ENCODE measurements at regions not wholly inside any gene's neighbourhood (a gene's known extent, or its start where the extent isn't known, plus 50 kb on each side); places are given as distances from the start of the nearest gene placed in this dataset.

DNA sequence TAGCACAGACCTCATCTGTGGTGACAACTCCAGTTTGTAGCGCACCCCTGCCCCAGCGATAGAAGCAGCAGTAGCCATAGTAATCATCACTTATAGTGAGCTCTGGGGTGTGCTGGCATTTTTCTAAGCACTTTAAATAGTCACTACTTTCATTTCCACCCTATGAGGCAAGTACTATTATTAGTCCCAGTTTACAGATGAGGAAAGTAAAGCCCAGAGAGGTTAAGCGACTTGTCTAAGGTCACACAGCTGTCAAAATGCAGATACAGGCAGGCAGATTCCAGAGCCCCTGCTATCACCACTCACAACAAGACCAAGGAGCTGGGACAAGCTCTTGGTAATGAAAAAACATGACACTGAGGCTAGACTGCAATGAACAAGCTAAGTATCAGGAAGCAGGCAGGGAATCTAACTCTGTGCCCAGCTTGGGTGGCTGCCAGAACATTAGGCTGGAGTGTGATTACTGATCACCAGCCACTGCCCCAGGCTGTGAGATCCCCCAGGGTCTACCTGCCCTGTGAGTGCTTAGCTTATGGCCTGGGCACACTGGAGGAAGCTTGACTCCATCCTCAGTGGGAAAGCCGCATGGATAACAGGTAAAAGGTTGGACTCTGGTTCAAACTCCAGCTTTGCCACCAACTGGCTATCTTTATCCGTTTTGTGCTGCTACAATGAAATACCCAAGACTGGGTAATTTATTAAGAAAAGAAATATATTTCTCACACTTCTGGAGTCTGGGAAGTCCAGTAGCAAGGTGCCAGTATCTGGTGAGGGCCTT lies 561.1 kb downstream of the MN1 start:
- H3K9me3 Mint-ChIP-seq, result no peaks in the 10 kb centered on the region
- ATAC-seq (no peak), DNase-seq (no peak)
- H3K36me3 Mint-ChIP-seq, result no peaks in the 10 kb centered on the region
- peaks cover 2 to 40% (median 16%) of the 10 kb centered on the region in 5 donors for H3K27me3 Mint-ChIP-seq
- POLR2A ChIA-PET, result no interaction called here
- H3K4me3 Mint-ChIP-seq, result no peak overlapping the region
- H3K27ac Mint-ChIP-seq, result no peak overlapping the region
- no peaks in the 10 kb centered on the region for H3K4me1 Mint-ChIP-seq

DNA sequence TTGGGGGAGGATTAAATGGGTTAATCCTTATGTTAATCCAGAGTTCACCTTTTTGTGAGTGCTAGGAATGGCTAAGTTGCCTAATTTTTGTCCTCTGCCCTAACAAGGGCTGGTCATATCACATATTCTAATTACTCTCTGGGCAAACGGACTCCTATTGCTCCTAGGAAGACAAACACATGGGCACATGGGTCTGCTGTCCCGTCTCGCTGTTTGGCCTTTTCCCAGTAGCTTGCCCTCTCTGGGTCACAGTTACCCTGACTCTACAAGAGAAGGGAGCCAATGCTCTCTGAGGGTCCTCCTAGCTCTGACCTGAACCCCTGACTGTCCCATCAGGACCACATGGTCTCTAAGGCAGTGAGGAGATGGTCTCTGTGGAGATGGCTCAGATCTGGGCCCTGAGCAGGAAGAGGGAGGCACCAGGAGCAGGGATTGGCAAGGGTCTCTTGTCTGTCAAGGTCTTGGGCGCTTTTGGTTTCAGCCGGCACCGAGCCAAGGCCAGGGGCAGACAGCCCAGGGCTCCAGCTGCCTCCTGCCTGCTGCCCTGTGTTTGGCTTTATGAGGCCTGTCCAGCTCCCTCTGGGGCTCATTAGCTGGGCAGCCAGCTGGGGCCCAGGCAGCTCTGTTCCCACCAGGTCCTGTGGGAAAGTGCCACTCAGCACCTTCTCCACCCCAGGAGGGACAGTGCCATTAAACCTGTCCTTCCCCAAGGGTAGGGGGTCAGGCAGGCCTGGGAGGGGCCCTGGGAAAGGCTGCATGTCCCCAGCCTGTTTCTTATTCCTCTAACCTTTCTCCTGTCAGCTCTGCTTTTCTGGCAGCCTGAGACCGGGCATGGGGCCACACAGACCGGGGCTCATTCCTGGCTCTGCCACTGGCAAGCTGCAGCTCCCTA lies 559.9 kb downstream of the MN1 start:
- peaks cover 3 to 5% (median 4%) of the 10 kb centered on the region in 4 donors for H3K4me1 Mint-ChIP-seq
- ATAC-seq, result no peak
- H3K36me3 Mint-ChIP-seq, result no peaks in the 10 kb centered on the region
- H3K4me3 Mint-ChIP-seq, result no peak overlapping the region
- H3K27me3 Mint-ChIP-seq, result peaks cover 2 to 31% (median 16%) of the 10 kb centered on the region in 5 donors
- no peak for DNase-seq
- no peak overlapping the region for H3K27ac Mint-ChIP-seq
- POLR2A ChIA-PET, result no interaction called here
- no peaks in the 10 kb centered on the region for H3K9me3 Mint-ChIP-seq

DNA sequence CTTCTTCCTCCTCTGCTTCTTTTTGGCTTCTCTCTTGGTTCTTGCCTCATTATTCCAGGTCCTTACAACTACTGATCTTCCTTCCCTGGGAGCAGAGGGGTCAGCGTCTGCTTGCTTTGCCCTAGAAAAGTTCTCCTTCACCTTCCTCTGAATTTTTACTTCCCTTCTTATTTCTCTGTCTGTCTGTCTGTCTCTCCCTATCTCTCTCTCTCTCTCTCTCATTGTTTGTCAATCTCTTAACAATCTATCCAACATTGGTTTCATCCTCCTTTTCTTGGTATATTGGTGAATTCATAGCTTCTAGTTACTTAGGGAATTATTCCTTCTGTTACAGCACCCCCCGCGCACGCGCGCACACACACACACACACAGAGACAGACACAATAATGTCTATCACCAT lies 559.1 kb downstream of the MN1 start:
- Mint-ChIP-seq H3K4me1 (peaks cover 8 to 13% (median 11%) of the 10 kb centered on the region in 4 donors), H3K27ac (no peak overlapping the region), H3K36me3 (no peaks in the 10 kb centered on the region), H3K9me3 (no peaks in the 10 kb centered on the region), H3K4me3 (no peak overlapping the region), H3K27me3 (peaks cover 2 to 31% (median 16%) of the 10 kb centered on the region in 5 donors)
- ATAC-seq, result no peak
- no peak for DNase-seq
- POLR2A ChIA-PET, result no interaction called here

DNA sequence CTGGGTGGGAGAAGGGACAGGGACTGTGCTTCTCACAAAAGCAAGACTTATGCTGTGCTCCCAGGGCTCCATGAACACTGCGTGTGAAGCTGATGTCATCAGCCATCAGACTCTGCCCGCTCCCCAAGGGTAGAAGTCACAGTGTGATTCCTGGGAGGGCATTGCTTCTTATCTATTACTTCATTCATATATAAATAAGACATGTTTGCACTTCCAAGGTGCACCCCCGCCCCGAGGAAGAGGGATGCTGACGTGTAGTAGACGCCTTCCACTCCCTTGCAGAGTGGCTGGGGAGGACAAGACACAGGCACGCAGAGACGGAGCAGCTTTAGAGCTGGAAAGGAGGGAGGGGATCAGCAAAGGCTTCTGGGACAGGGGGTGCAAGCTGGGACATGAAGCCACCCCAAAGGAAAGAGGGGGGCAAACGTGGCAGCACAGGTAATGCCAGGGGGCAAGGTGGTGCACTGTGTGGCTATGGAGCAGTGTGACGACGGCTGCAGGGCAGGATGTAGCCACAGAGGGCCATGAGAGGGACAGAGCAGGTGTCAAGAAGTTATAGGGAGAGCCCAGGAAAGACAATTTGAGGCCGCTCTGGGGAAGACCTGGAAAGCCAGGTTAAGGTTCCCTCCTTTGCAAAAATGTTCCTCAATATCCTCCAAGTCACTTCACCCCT lies 558.5 kb downstream of the MN1 start:
- ATAC-seq, result no peak
- Mint-ChIP-seq H3K4me3 (no peak overlapping the region), H3K4me1 (peaks cover 12 to 18% (median 16%) of the 10 kb centered on the region in 4 donors), H3K27ac (no peak overlapping the region), H3K27me3 (peaks cover 2 to 31% (median 16%) of the 10 kb centered on the region in 5 donors), H3K36me3 (no peaks in the 10 kb centered on the region), H3K9me3 (no peaks in the 10 kb centered on the region)
- POLR2A ChIA-PET, result no interaction called here
- no peak for DNase-seq

DNA sequence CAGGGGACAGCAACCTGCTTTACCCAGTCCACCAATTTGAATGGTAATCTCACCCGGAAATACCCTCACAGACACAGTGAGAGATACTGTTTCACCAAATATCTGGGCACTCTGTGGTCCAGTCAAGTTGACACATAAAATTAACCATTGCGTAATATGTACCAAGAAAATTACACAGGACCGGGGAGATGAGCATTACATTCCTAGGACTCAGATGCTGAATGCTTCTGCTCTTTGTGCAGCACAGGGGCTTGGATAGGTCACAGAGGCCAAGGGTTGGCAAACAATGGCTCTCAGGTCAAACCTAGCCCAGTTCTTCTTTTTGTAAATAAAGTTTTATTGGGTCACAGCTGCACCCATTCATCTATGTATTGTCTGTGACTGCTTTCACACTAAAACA lies 557.2 kb downstream of the MN1 start:
- Mint-ChIP-seq H3K27me3 (peaks cover 2 to 30% (median 12%) of the 10 kb centered on the region in 5 donors), H3K4me3 (no peak overlapping the region), H3K4me1 (peaks cover 12 to 18% (median 16%) of the 10 kb centered on the region in 4 donors), H3K9me3 (no peaks in the 10 kb centered on the region), H3K36me3 (no peaks in the 10 kb centered on the region), H3K27ac (no peak overlapping the region)
- no peak for ATAC-seq
- DNase-seq, result no peak
- POLR2A ChIA-PET, result no interaction called here

DNA sequence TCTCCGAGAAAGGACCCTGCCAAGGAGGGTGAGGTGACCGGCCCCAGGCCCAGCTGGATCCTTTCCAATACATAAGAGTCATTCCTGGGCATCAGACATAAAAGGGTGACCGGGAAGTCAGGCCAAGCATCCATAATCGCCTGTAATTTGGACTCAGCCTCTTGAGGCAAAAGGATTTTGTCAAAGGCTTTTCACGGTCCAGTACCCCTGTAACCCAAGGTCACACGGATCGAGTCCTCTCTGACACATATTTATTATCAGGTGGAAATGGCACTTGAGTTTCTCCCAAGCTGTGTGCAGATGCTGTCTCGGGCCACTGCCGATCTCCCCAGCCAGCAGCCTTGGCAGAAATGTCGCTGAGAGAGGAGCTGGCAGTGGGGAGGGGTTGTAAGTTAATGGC lies 556.5 kb downstream of the MN1 start:
- Mint-ChIP-seq H3K4me1 (peaks cover 12 to 18% (median 16%) of the 10 kb centered on the region in 4 donors), H3K27me3 (peaks cover under 1 to 22% (median 6%) of the 10 kb centered on the region in 5 donors), H3K27ac (no peak overlapping the region), H3K9me3 (no peaks in the 10 kb centered on the region), H3K4me3 (no peak overlapping the region), H3K36me3 (no peaks in the 10 kb centered on the region)
- no peak for ATAC-seq
- POLR2A ChIA-PET, result no interaction called here
- no peak for DNase-seq

DNA sequence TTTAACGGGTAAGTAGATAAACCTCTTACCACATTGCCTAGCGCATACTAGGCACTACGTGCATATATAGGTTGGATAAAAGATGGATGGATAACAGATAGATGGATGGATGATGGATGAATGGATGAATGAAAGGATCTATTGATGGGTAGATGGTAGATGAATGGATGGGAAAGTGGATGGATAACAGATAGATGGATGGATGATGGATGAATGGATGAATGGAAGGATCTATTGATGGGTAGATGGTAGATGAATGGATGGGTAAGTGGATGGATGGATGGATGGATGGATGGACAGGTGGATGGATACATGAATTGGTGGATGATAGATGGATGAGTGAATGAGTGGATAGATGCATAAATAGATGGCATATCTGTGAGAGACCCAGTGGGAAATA lies 555.0 kb downstream of the MN1 start:
- H3K27me3 Mint-ChIP-seq, result peaks cover 2 to 27% (median 6%) of the 10 kb centered on the region in 5 donors
- peaks cover 0 to 2% (median 0%) of the 10 kb centered on the region in 9 donors for H3K9me3 Mint-ChIP-seq
- no peak for DNase-seq
- H3K36me3 Mint-ChIP-seq, result no peaks in the 10 kb centered on the region
- peaks cover 12 to 18% (median 16%) of the 10 kb centered on the region in 4 donors for H3K4me1 Mint-ChIP-seq
- H3K27ac Mint-ChIP-seq, result peak overlapping the region in 2 of 10 donors; percentile 2 to 7
- POLR2A ChIA-PET, result no interaction called here
- H3K4me3 Mint-ChIP-seq, result no peak overlapping the region
- ATAC-seq, result no peak

DNA sequence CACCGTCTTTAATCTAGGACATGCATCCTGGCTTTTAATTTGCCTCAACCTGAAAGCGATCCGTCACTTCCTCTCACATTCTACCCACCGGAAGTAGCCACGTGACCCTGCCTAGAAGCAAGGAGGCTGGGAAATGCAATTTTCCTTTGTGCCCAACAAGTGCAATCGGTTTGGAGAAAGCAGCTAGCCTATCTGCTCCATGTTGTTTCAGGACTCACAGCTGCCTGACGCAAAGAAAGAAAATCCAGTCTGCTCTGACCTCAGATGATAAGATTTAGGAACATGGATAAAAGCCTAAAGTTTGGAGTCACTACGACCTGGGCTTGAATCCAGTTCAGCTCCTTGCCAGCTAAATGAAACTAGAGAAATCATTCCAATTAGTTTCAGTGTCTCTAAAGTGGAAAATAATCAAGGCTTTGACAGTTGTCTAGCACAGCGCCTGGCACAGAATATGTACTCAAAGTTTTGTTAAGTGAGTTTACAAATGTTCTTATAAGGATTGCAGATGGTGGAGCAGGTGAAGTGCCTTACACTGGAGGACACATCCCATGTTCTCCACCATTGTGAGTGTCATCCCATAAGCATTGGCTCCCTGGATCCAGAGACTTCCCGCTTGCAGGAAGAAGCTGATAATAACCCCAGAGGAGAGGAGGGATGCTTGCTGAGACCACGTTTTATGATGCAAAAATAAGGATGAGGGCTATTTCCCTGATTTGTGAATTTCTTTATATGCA lies 553.7 kb downstream of the MN1 start:
- no peak for DNase-seq

DNA sequence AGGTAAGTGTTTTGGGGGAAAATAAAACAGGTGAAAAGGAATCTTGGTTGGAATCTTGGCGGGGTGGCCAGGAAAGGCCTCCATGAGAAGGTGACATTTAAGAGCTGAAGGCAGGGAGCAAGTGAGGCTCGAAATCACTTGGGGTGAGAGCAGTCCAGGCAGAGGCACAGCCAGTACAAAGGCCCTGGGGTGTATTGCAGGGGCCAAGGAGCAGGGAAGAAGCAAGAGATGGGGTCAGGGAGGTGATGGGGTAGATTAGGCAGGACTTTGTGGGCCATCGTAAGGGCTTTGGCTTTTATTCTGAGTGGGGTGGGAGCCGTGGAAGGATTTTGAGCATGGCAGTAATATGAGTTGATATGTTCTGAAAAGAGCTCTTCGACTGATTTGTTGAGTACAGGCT lies 551.1 kb downstream of the MN1 start:
- Mint-ChIP-seq H3K27ac (peak overlapping the region in 1 of 10 donors; percentile 22), H3K9me3 (peaks cover 2 to 17% (median 9%) of the 10 kb centered on the region in 9 donors), H3K4me3 (no peak overlapping the region), H3K27me3 (peaks cover 2 to 8% (median 5%) of the 10 kb centered on the region in 5 donors), H3K36me3 (peaks cover 0 to 4% (median 0%) of the 10 kb centered on the region in 3 donors), H3K4me1 (peaks cover 12 to 18% (median 16%) of the 10 kb centered on the region in 4 donors)
- DNase-seq (no peak), ATAC-seq (no peak)
- POLR2A ChIA-PET, result no interaction called here

More for the DNA sequence above, 553.7 kb downstream of the MN1 start:
- POLR2A ChIA-PET, result no interaction called here
- Mint-ChIP-seq H3K9me3 (peaks cover 0 to 2% (median 0%) of the 10 kb centered on the region in 9 donors), H3K27ac (peak overlapping the region in 2 of 10 donors; percentile 25 to 27), H3K4me3 (peak overlapping the region in 3 of 10 donors; percentile 7 to 19 (median 14)), H3K27me3 (peaks cover 0 to 19% (median 2%) of the 10 kb centered on the region in 5 donors), H3K36me3 (no peaks in the 10 kb centered on the region), H3K4me1 (peaks cover 12 to 18% (median 16%) of the 10 kb centered on the region in 4 donors)
- ATAC-seq, result no peak

DNA sequence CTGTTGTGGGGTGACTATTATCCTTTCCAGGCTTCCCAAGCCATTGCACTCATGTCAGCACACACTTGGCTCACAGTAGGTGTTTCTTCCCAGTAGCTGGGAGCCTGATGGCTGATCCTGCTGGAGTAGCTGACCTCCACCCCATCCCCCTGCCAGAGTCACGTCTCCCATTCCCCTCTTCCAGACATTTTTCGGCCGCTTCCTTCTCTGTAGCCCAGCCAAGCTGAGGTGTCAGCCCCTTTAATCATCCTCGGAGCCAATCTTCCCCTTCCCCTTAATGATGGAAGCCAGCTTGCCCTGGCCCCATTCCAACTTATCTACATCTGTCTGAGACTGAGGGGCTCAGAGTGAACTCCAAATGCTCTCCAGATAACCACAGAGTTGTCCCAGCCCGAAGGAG lies 550.7 kb downstream of the MN1 start:
- POLR2A ChIA-PET, result no interaction called here
- DNase-seq, result no peak
- Mint-ChIP-seq H3K27me3 (peaks cover 2 to 9% (median 5%) of the 10 kb centered on the region in 5 donors), H3K27ac (peak overlapping the region in 1 of 10 donors; percentile 22), H3K36me3 (peaks cover 0 to 9% (median 0%) of the 10 kb centered on the region in 3 donors), H3K9me3 (peaks cover 4 to 22% (median 14%) of the 10 kb centered on the region in 9 donors), H3K4me3 (no peak overlapping the region), H3K4me1 (peaks cover 12 to 18% (median 16%) of the 10 kb centered on the region in 4 donors)
- no peak for ATAC-seq

DNA sequence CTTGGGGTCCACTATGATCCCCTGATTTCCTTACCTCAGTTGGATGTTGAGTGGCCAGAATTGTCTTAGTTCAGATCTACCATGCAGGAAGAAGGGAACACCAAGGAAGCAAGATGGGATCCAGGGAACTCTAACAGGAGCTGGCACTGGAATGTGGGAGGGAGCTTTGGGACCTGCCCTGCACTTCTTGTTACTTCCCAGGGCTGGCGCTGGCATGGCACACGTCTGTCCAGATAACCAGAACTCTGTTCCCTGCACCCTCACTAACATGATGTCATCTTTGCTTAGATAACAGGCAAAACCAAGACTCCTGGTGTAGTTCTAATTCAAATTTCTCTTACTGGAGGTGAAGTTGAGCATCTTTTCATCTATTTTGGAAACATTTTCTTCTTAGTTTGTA lies 550.0 kb downstream of the MN1 start:
- Mint-ChIP-seq H3K36me3 (peaks cover 0 to 13% (median 0%) of the 10 kb centered on the region in 3 donors), H3K4me1 (peaks cover 10 to 14% (median 13%) of the 10 kb centered on the region in 4 donors), H3K9me3 (peaks cover 4 to 29% (median 17%) of the 10 kb centered on the region in 9 donors), H3K4me3 (no peak overlapping the region), H3K27ac (no peak overlapping the region), H3K27me3 (peaks cover 2 to 9% (median 5%) of the 10 kb centered on the region in 5 donors)
- DNase-seq, result no peak
- ATAC-seq, result no peak
- POLR2A ChIA-PET, result interaction anchor here (0.5 kb wide), 1 partner anchor 1619 kb away, joined by 3 read pairs; no protein-coding TSS in a partner anchor

Measured in naive thymus-derived CD8-positive, alpha-beta T cell (primary cell).